DMS79 treated with DMSO at 0.1 percent for 48 hours (cell line): ENCODE measurements at regions not wholly inside any gene's neighbourhood (a gene's known extent, or its start where the extent isn't known, plus 50 kb on each side); places are given as distances from the start of the nearest gene placed in this dataset.
"Not testable (repeated sequence)": the region's sequence is repeated elsewhere in the genome, so short reads cannot be mapped to it uniquely, and the experiment has no call there.

ENCODE experiments used
- DNase-seq: peaks from one replicate; lab custom pipeline; 2025; lab: John Stamatoyannopoulos, UW

- peak; percentile 90 for DNase-seq
Observed at GRCh38 chr14:84922370-84922769, 607.6 kb upstream of the FLRT2 start.

- DNase-seq, result no peak
Observed at GRCh38 chr14:84926656-84927055, 603.3 kb upstream of the FLRT2 start.

- DNase-seq, result peak; percentile 64
Observed at GRCh38 chr14:84927096-84927827, 602.7 kb upstream of the FLRT2 start.

GRCh38 chr14:84929086-84929485 lies 600.9 kb upstream of the FLRT2 start:
- DNase-seq, result no peak

GRCh38 chr14:84929834-84930233 lies 600.1 kb upstream of the FLRT2 start:
- no peak for DNase-seq

- DNase-seq, result no peak
Observed at GRCh38 chr14:84937016-84937415, 592.9 kb upstream of the FLRT2 start.

- no peak for DNase-seq
Observed at GRCh38 chr14:84937449-84937848, 592.5 kb upstream of the FLRT2 start.

GRCh38 chr14:84944901-84945300 lies 585.0 kb upstream of the FLRT2 start:
- DNase-seq, result not testable (repeated sequence)

- no peak for DNase-seq
Observed at GRCh38 chr14:84959851-84960520, 570.0 kb upstream of the FLRT2 start.

- DNase-seq, result no peak
Observed at GRCh38 chr14:84961637-84962036, 568.3 kb upstream of the FLRT2 start.

- no peak for DNase-seq
Observed at GRCh38 chr14:84963518-84963917, 566.4 kb upstream of the FLRT2 start.

- no peak for DNase-seq
Observed at GRCh38 chr14:84965279-84965678, 564.7 kb upstream of the FLRT2 start.

GRCh38 chr14:84969501-84969900 lies 560.4 kb upstream of the FLRT2 start:
- DNase-seq, result no peak

GRCh38 chr14:84975241-84975902 lies 554.6 kb upstream of the FLRT2 start:
- no peak for DNase-seq

- DNase-seq, result no peak
Observed at GRCh38 chr14:84976805-84977204, 553.1 kb upstream of the FLRT2 start.

GRCh38 chr14:84987042-84987441 lies 542.9 kb upstream of the FLRT2 start:
- DNase-seq, result no peak

- no peak for DNase-seq
Observed at GRCh38 chr14:84988357-84988756, 541.6 kb upstream of the FLRT2 start.

- no peak for DNase-seq
Observed at GRCh38 chr14:84991021-84991420, 538.9 kb upstream of the FLRT2 start.

GRCh38 chr14:84998216-84998615 lies 531.7 kb upstream of the FLRT2 start:
- no peak for DNase-seq

GRCh38 chr14:85002846-85003245 lies 527.1 kb upstream of the FLRT2 start:
- DNase-seq, result no peak

- DNase-seq, result no peak
Observed at GRCh38 chr14:85003805-85004204, 526.1 kb upstream of the FLRT2 start.

GRCh38 chr14:85009506-85009905 lies 520.4 kb upstream of the FLRT2 start:
- no peak for DNase-seq

GRCh38 chr14:85010186-85010585 lies 519.8 kb upstream of the FLRT2 start:
- DNase-seq, result no peak
